Testis (tissue), 2 donors: ENCODE measurements at regions not wholly inside any gene's neighbourhood (a gene's known extent, or its start where the extent isn't known, plus 50 kb on each side); places are given as distances from the start of the nearest gene placed in this dataset.
A peak's percentile ranks its signal among the peaks of the same experiment; 100 is the strongest.

Source experiments
- DNase-seq: peaks from one replicate; pipeline ENCODE4 v3.0.0-alpha.2; 2019
- H3K27ac ChIP-seq, 2 donors: fragments of 200-600 bp; sonication (generic); one replicate each; pipeline ENCODE4 v1.5.1; 2019
- H3K27me3 ChIP-seq: fragments of 200-600 bp; sonication (generic); one replicate; pipeline ENCODE4 v1.5.1; 2019
- H3K36me3 ChIP-seq: fragments of 200-600 bp; sonication (generic); one replicate; pipeline ENCODE4 v1.5.1; 2017; ENCODE audit warnings: low read depth; ENCODE audit errors: missing control alignments
- H3K4me1 ChIP-seq: fragments of 200-600 bp; sonication (generic); one replicate; pipeline ENCODE4 v1.5.1; 2019
- H3K4me3 ChIP-seq, 2 donors: fragments of 200-600 bp; sonication (generic); one replicate each; pipeline ENCODE4 v1.5.1; 2017 to 2019
- H3K9me3 ChIP-seq: fragments of 200-600 bp; sonication (generic); one replicate; pipeline ENCODE4 v1.5.1; 2017
- CTCF ChIP-seq, 3 experiments: fragments of 450-650 bp in 2 of 3; fragments of 200-600 bp in 1 of 3; sonication (generic) in 1 of 3; IDR thresholded peaks; one replicate each; pipeline ENCODE4 v1.5.1; 2016 to 2019; ENCODE audit warnings: antibody characterized with exemption in 3 of 3, mild to moderate bottlenecking in 2 of 3, moderate library complexity in 1 of 3
- POLR2A ChIP-seq: fragments of 450-650 bp; IDR thresholded peaks from one replicate; pipeline ENCODE4 v1.6.1; 2017; ENCODE audit warnings: antibody characterized with exemption, mild to moderate bottlenecking, moderate library complexity
- WGBS, 2 donors: methylation state at CpG; one replicate each; pipeline ENCODE4 v1.1.5; 2018; 5-methylcytosine and 5-hydroxymethylcytosine counted together
- intact Hi-C: fragments of 100-400 bp; cut with DNase I; formaldehyde crosslinking; loops from one replicate; pipeline ENCODE4 v1.15.1; 2023; ENCODE audit warnings: low total_unique reads

- intact Hi-C loops: no loop called here
- WGBS, 2 donors: 36 to 57% methylated on average over 1 of the region's 1 CpG
- Histone ChIP-seq H3K36me3 (no peaks in the 10 kb centered on the region), H3K27ac (no peak overlapping the region), H3K4me3 (no peak overlapping the region), H3K4me1 (no peaks in the 10 kb centered on the region), H3K9me3 (no peaks in the 10 kb centered on the region), H3K27me3 (no peaks in the 10 kb centered on the region)
- TF ChIP-seq POLR2A (no peak), CTCF (IDR thresholded peaks at IDR 0.05) (no peak)
- no peak for DNase-seq
Measured at GRCh38 chr11:42543844-42544419, 767.9 kb upstream of the API5 start.

GRCh38 chr11:42544726-42545125, 767.1 kb upstream of the API5 start:
- H3K27ac ChIP-seq: no peak overlapping the region
- H3K27me3 ChIP-seq: no peaks in the 10 kb centered on the region
- WGBS, 2 donors: 71 to 75% methylated on average over 5 of the region's 5 CpGs
- no peak for DNase-seq
- intact Hi-C loops: no loop called here
- H3K36me3 ChIP-seq: no peaks in the 10 kb centered on the region
- H3K9me3 ChIP-seq: no peaks in the 10 kb centered on the region
- no peaks in the 10 kb centered on the region for H3K4me1 ChIP-seq
- H3K4me3 ChIP-seq: no peak overlapping the region
- TF ChIP-seq CTCF (IDR thresholded peaks at IDR 0.05): no peak
- no peak for TF ChIP-seq POLR2A

GRCh38 chr11:42545954-42546353, 765.8 kb upstream of the API5 start:
- WGBS, 2 donors: 81 to 83% methylated on average over 3 of the region's 3 CpGs
- DNase-seq: no peak
- Histone ChIP-seq H3K36me3 (no peaks in the 10 kb centered on the region), H3K4me1 (no peaks in the 10 kb centered on the region), H3K27ac (no peak overlapping the region), H3K4me3 (no peak overlapping the region), H3K27me3 (no peaks in the 10 kb centered on the region), H3K9me3 (no peaks in the 10 kb centered on the region)
- TF ChIP-seq POLR2A (no peak), CTCF (IDR thresholded peaks at IDR 0.05) (no peak)
- intact Hi-C loops: no loop called here

- Histone ChIP-seq H3K9me3 (no peaks in the 10 kb centered on the region), H3K27me3 (no peaks in the 10 kb centered on the region), H3K27ac (no peak overlapping the region), H3K4me3 (no peak overlapping the region), H3K36me3 (no peaks in the 10 kb centered on the region), H3K4me1 (no peaks in the 10 kb centered on the region)
- intact Hi-C loops: no loop called here
- DNase-seq: peak; percentile 19
- WGBS, 2 donors: 55 to 57% methylated on average over 3 of the region's 3 CpGs
- TF ChIP-seq POLR2A (no peak), CTCF (IDR thresholded peaks at IDR 0.05) (no peak)
Measured at GRCh38 chr11:42552786-42553185, 759.0 kb upstream of the API5 start.

GRCh38 chr11:42555190-42555589, 756.6 kb upstream of the API5 start:
- Histone ChIP-seq H3K9me3 (no peaks in the 10 kb centered on the region), H3K27ac (no peak overlapping the region), H3K4me3 (no peak overlapping the region), H3K36me3 (no peaks in the 10 kb centered on the region), H3K4me1 (no peaks in the 10 kb centered on the region), H3K27me3 (no peaks in the 10 kb centered on the region)
- intact Hi-C loops: no loop called here
- no peak for TF ChIP-seq POLR2A
- TF ChIP-seq CTCF (IDR thresholded peaks at IDR 0.05): no peak
- no peak for DNase-seq
- WGBS, 2 donors: 75 to 76% methylated on average over 2 of the region's 2 CpGs
